ENCODE measurements at regions not wholly inside any gene's neighbourhood (a gene's known extent, or its start where the extent isn't known, plus 50 kb on each side); places are given as distances from the start of the nearest gene placed in this dataset.

GRCh38 chr10:91115618-91116390 lies 104.7 kb upstream of the PCGF5 start:
- intact Hi-C loops (cut with micrococcal nuclease): no loop called here
- ATAC-seq (ENCODE audit: low read depth) (no peak), DNase-seq (no peak)
- WGBS (ENCODE audit: insufficient coverage): 97% methylated on average over 6 of the region's 9 CpGs
- H3K27me3 Mint-ChIP-seq: no peaks in the 10 kb centered on the region
- H3K27ac Mint-ChIP-seq: no peak overlapping the region
- H3K27ac ChIP-seq (ENCODE audit: low read length in 2 of 2): no peak overlapping the region
- POLR2A ChIA-PET: no interaction called here
- CTCF ChIA-PET: interaction anchor here (1.7 kb wide), 1 partner anchor 15 kb away, joined by 3 read pairs; no protein-coding TSS in a partner anchor
- H3K4me3 Mint-ChIP-seq: no peak overlapping the region
- H4K20me1 ChIP-seq (ENCODE audit: control insufficient read depth, insufficient read depth, low read length, poor library complexity, severe bottlenecking): no peaks in the 10 kb centered on the region
- no peaks in the 10 kb centered on the region for H3K27me3 ChIP-seq (replicated peaks in 1 of 4; ENCODE audit: control extremely low read depth in 1 of 4, control insufficient read depth in 3 of 4, insufficient read depth in 4 of 4, low read length in 3 of 4)
- no peak overlapping the region for H3K4me3 ChIP-seq (ENCODE audit: control extremely low read depth in 1 of 5, extremely low read depth in 1 of 5, insufficient read depth in 1 of 5, low read depth in 2 of 5, low read length in 4 of 5)
- H3K9me3 Mint-ChIP-seq (ENCODE audit: insufficient read depth): no peaks in the 10 kb centered on the region
- TF ChIP-seq CTCF (IDR thresholded peaks at IDR 0.05): no peak
- H3K4me2 ChIP-seq (replicated peaks; ENCODE audit: low read depth, low read length, poor library complexity, severe bottlenecking): no peak overlapping the region
- H3K36me3 ChIP-seq (replicated peaks in 1 of 2; ENCODE audit: control extremely low read depth in 1 of 2, control insufficient read depth in 1 of 2, extremely low read depth in 1 of 2, insufficient read depth in 2 of 2, low read length in 1 of 2): no peaks in the 10 kb centered on the region
- no peaks in the 10 kb centered on the region for H3K9me3 ChIP-seq (ENCODE audit: control extremely low read depth in 1 of 3, control insufficient read depth in 2 of 3, insufficient read depth in 1 of 3, low read length in 2 of 3)
- no peak overlapping the region for H3K9ac ChIP-seq (ENCODE audit: low read length)
- H3K4me1 ChIP-seq (ENCODE audit: control insufficient read depth in 2 of 2, insufficient read depth in 2 of 2, low read length in 2 of 2): no peaks in the 10 kb centered on the region
- peaks cover 3% of the 10 kb centered on the region for H3K4me1 Mint-ChIP-seq
- no peaks in the 10 kb centered on the region for H3K79me2 ChIP-seq (ENCODE audit: control insufficient read depth, insufficient read depth, low read length)
- no peak overlapping the region for H2AFZ ChIP-seq (ENCODE audit: insufficient read depth, low read depth, low read length, poor library complexity, severe bottlenecking)

- WGBS (ENCODE audit: insufficient coverage): no CpG with 5 or more reads among the region's 2 CpGs
- Mint-ChIP-seq H3K27me3 (no peaks in the 10 kb centered on the region), H3K4me1 (peaks cover 3% of the 10 kb centered on the region), H3K4me3 (no peak overlapping the region), H3K9me3 (ENCODE audit: insufficient read depth) (no peaks in the 10 kb centered on the region), H3K27ac (no peak overlapping the region)
- H3K4me2 ChIP-seq (replicated peaks; ENCODE audit: low read depth, low read length, poor library complexity, severe bottlenecking): no peak overlapping the region
- no peaks in the 10 kb centered on the region for H3K79me2 ChIP-seq (ENCODE audit: control insufficient read depth, insufficient read depth, low read length)
- H3K9ac ChIP-seq (ENCODE audit: low read length): no peak overlapping the region
- H3K4me3 ChIP-seq (ENCODE audit: control extremely low read depth in 1 of 5, extremely low read depth in 1 of 5, insufficient read depth in 1 of 5, low read depth in 2 of 5, low read length in 4 of 5): no peak overlapping the region
- no peak overlapping the region for H3K27ac ChIP-seq (ENCODE audit: low read length in 2 of 2)
- no peak for ATAC-seq (ENCODE audit: low read depth)
- H3K27me3 ChIP-seq (replicated peaks in 1 of 4; ENCODE audit: control extremely low read depth in 1 of 4, control insufficient read depth in 3 of 4, insufficient read depth in 4 of 4, low read length in 3 of 4): no peaks in the 10 kb centered on the region
- H3K36me3 ChIP-seq (replicated peaks in 1 of 2; ENCODE audit: control extremely low read depth in 1 of 2, control insufficient read depth in 1 of 2, extremely low read depth in 1 of 2, insufficient read depth in 2 of 2, low read length in 1 of 2): no peaks in the 10 kb centered on the region
- no peak overlapping the region for H2AFZ ChIP-seq (ENCODE audit: insufficient read depth, low read depth, low read length, poor library complexity, severe bottlenecking)
- no peak for TF ChIP-seq CTCF (IDR thresholded peaks at IDR 0.05)
- no peaks in the 10 kb centered on the region for H4K20me1 ChIP-seq (ENCODE audit: control insufficient read depth, insufficient read depth, low read length, poor library complexity, severe bottlenecking)
- ChIA-PET CTCF (interaction anchor here (0.9 to 1.7 kb wide), 3 partner anchors 13 to 131 kb away, joined by 3 to 7 read pairs (median 3); no protein-coding TSS in a partner anchor), POLR2A (no interaction called here)
- no peak for DNase-seq
- intact Hi-C loops (cut with micrococcal nuclease): no loop called here
- no peaks in the 10 kb centered on the region for H3K9me3 ChIP-seq (ENCODE audit: control extremely low read depth in 1 of 3, control insufficient read depth in 2 of 3, insufficient read depth in 1 of 3, low read length in 2 of 3)
- no peaks in the 10 kb centered on the region for H3K4me1 ChIP-seq (ENCODE audit: control insufficient read depth in 2 of 2, insufficient read depth in 2 of 2, low read length in 2 of 2)
Observed at GRCh38 chr10:91117505-91117904, 103.0 kb upstream of the PCGF5 start.

All from B cell (primary cell).